Parathyroid adenoma (tissue), 2 donors: ENCODE measurements at regions not wholly inside any gene's neighbourhood (a gene's known extent, or its start where the extent isn't known, plus 50 kb on each side); places are given as distances from the start of the nearest gene placed in this dataset.
"Not testable (repeated sequence)": the region's sequence is repeated elsewhere in the genome, so short reads cannot be mapped to it uniquely, and the experiment has no call there.

Experiments
- H2AFZ ChIP-seq: fragments of 300-600 bp; sonication (generic); one replicate; pipeline ENCODE4 v1.7.0; 2017; ENCODE audit warnings: antibody characterized with exemption, mild to moderate bottlenecking
- H3K27ac ChIP-seq: fragments of 300-600 bp; sonication (generic); one replicate; pipeline ENCODE4 v1.7.0; 2017
- H3K27me3 ChIP-seq: fragments of 300-600 bp; sonication (generic); one replicate; pipeline ENCODE4 v1.7.0; 2017; ENCODE audit warnings: low read length; ENCODE audit not compliant: control insufficient read depth, insufficient read depth
- H3K36me3 ChIP-seq: fragments of 300-600 bp; sonication (generic); one replicate; pipeline ENCODE4 v1.7.0; 2017; ENCODE audit warnings: low read length; ENCODE audit not compliant: control insufficient read depth, insufficient read depth
- H3K4me1 ChIP-seq: fragments of 300-600 bp; sonication (generic); one replicate; pipeline ENCODE4 v1.7.0; 2017; ENCODE audit warnings: control low read depth
- H3K4me2 ChIP-seq: fragments of 300-600 bp; sonication (generic); one replicate; pipeline ENCODE4 v1.7.0; 2017; ENCODE audit warnings: low read length
- H3K4me3 ChIP-seq: fragments of 300-600 bp; sonication (generic); one replicate; pipeline ENCODE4 v1.7.0; 2017; ENCODE audit warnings: low read depth, low read length
- H3K79me2 ChIP-seq: fragments of 300-600 bp; sonication (generic); one replicate; pipeline ENCODE4 v1.7.0; 2017; ENCODE audit warnings: control low read depth
- H3K9ac ChIP-seq: fragments of 300-600 bp; sonication (generic); one replicate; pipeline ENCODE4 v1.7.0; 2017; ENCODE audit warnings: mild to moderate bottlenecking
- H3K9me3 ChIP-seq: fragments of 300-600 bp; sonication (generic); one replicate; pipeline ENCODE4 v1.7.0; 2017; ENCODE audit warnings: low read length; ENCODE audit not compliant: control insufficient read depth
- TF ChIP-seq, protein P1 (sequence below): fragments of 300-600 bp; sonication (generic); IDR thresholded peaks from one replicate; pipeline ENCODE4 v1.7.0; 2017; ENCODE audit warnings: antibody characterized with exemption, mild to moderate bottlenecking
- donor health status: primary hyperparathyroidism.

DNA sequence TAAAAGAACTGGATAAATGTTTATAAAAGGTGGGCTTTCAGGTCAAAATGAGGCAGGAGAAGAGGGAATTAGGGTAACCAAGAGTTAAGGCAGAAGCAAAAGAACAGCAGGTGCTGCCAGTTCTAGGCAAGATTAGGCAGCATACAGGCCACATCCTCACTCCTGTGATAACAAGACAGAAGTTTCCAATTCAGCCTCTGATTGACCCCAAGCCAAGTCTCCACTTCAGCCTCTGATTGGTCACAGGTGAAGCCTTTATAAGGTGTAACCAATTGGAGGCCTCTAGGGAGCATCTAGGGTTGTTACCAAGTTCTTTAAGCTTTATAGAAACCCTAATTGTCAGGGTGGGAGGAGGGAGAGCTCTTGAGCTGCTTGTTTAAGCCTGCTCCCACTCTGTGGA is 160.8 kb downstream of the MATN1 start:
- Histone ChIP-seq H2AFZ (no peak overlapping the region), H3K4me2 (no peak overlapping the region), H3K36me3 (no peaks in the 10 kb centered on the region), H3K4me1 (no peaks in the 10 kb centered on the region), H3K9me3 (no peaks in the 10 kb centered on the region), H3K27me3 (no peaks in the 10 kb centered on the region), H3K79me2 (no peaks in the 10 kb centered on the region), H3K27ac (no peak overlapping the region), H3K4me3 (no peak overlapping the region), H3K9ac (no peak overlapping the region)
- TF ChIP-seq, protein P1, sequence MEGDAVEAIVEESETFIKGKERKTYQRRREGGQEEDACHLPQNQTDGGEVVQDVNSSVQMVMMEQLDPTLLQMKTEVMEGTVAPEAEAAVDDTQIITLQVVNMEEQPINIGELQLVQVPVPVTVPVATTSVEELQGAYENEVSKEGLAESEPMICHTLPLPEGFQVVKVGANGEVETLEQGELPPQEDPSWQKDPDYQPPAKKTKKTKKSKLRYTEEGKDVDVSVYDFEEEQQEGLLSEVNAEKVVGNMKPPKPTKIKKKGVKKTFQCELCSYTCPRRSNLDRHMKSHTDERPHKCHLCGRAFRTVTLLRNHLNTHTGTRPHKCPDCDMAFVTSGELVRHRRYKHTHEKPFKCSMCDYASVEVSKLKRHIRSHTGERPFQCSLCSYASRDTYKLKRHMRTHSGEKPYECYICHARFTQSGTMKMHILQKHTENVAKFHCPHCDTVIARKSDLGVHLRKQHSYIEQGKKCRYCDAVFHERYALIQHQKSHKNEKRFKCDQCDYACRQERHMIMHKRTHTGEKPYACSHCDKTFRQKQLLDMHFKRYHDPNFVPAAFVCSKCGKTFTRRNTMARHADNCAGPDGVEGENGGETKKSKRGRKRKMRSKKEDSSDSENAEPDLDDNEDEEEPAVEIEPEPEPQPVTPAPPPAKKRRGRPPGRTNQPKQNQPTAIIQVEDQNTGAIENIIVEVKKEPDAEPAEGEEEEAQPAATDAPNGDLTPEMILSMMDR = no peak

- Histone ChIP-seq H3K27ac (no peak overlapping the region), H2AFZ (no peak overlapping the region), H3K79me2 (no peaks in the 10 kb centered on the region), H3K9ac (no peak overlapping the region), H3K4me3 (no peak overlapping the region), H3K4me1 (no peaks in the 10 kb centered on the region), H3K9me3 (no peaks in the 10 kb centered on the region), H3K4me2 (no peak overlapping the region), H3K36me3 (no peaks in the 10 kb centered on the region), H3K27me3 (no peaks in the 10 kb centered on the region)
- TF ChIP-seq, protein P1 = no peak
These were observed 171.8 kb downstream of the MATN1 start for GRCh38 chr1:30551603-30552002.

GRCh38 chr1:30550365-30551220 is 172.8 kb downstream of the MATN1 start:
- Histone ChIP-seq H3K4me3 (no peak overlapping the region), H3K9ac (no peak overlapping the region), H3K27ac (no peak overlapping the region), H3K4me2 (no peak overlapping the region), H3K27me3 (no peaks in the 10 kb centered on the region), H2AFZ (no peak overlapping the region), H3K79me2 (no peaks in the 10 kb centered on the region), H3K4me1 (no peaks in the 10 kb centered on the region), H3K36me3 (no peaks in the 10 kb centered on the region), H3K9me3 (no peaks in the 10 kb centered on the region)
- TF ChIP-seq, protein P1 = no peak

DNA sequence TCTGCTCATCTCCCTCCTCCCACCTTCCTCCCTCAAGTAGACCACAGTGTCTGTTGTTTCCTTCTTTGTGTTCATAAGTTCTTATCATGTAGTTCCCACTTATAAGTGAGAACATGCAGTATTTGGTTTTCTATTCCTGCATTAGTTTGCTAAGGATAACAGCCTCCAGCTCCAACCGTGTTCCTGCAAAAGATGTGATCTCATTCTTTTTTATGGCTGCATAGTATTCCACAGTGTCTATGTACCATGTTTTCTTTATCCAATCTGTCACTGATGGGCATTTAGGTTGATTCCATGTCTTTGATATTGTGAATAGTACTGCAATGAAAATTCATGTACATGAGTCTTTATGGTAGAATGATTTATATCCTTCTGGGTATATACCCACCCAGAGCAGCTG is 173.5 kb downstream of the MATN1 start:
- not testable (repeated sequence) for H3K27ac ChIP-seq, H3K4me1 ChIP-seq, H3K9ac ChIP-seq, H3K27me3 ChIP-seq, H3K36me3 ChIP-seq, H3K4me3 ChIP-seq, H2AFZ ChIP-seq, H3K79me2 ChIP-seq, H3K4me2 ChIP-seq, H3K9me3 ChIP-seq

- H2AFZ ChIP-seq = no peak overlapping the region
- no peaks in the 10 kb centered on the region for H3K9me3 ChIP-seq
- TF ChIP-seq, protein P1 = no peak
- H3K4me1 ChIP-seq = no peaks in the 10 kb centered on the region
- H3K79me2 ChIP-seq = no peaks in the 10 kb centered on the region
- H3K27ac ChIP-seq = no peak overlapping the region
- H3K4me2 ChIP-seq = no peak overlapping the region
- no peaks in the 10 kb centered on the region for H3K27me3 ChIP-seq
- H3K4me3 ChIP-seq = no peak overlapping the region
- H3K36me3 ChIP-seq = no peaks in the 10 kb centered on the region
- H3K9ac ChIP-seq = no peak overlapping the region
These were observed 175.1 kb downstream of the MATN1 start for GRCh38 chr1:30548294-30548693.

DNA sequence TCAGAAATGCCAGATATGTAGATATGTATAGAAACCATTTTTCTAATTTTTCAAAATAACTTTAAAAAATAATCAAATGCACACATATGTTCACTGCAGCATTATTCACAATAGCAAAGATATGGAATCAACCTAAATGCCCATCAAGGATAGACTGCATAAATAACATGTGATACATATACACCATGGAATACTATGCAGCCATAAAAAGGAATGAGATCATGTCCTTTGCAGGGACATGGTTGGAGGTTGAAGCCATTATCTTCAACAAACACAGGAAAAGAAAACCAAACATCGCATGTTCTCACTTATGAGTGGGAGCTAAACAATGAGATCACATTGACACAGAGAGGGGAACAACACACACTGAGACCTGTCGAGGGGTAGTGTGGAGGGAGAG is 176.1 kb downstream of the MATN1 start:
- not testable (repeated sequence) for H3K27me3 ChIP-seq, H3K27ac ChIP-seq, H3K4me1 ChIP-seq, H3K79me2 ChIP-seq, H2AFZ ChIP-seq, H3K9ac ChIP-seq, H3K4me2 ChIP-seq, H3K4me3 ChIP-seq, H3K9me3 ChIP-seq, H3K36me3 ChIP-seq
